HCT116 (cell line): ENCODE measurements at regions not wholly inside any gene's neighbourhood (a gene's known extent, or its start where the extent isn't known, plus 50 kb on each side); places are given as distances from the start of the nearest gene placed in this dataset.

Source experiments
- SIN3A ChIP-seq: IDR thresholded peaks from 2 replicates; pipeline ENCODE4 v1.6.1; 2012; ENCODE audit warnings: low read depth
- TCF7L2 ChIP-seq: IDR thresholded peaks from 2 replicates; pipeline ENCODE4 v1.7.0; 2011; ENCODE audit warnings: borderline replicate concordance, inconsistent platforms; ENCODE audit not compliant: insufficient read depth, insufficient read length; ENCODE audit errors: extremely low read depth
- TF ChIP-seq, protein P1 (sequence below), 3 experiments: fragments of 200-600 bp in 1 of 3; sonication (generic) in 1 of 3; IDR thresholded peaks in 2 of 3; conservative IDR thresholded peaks in 1 of 3; 2 replicates each; pipeline ENCODE4 v1.5.1; 2012 to 2017; ENCODE audit warnings: low read depth in 2 of 3, low read length in 2 of 3, antibody characterized with exemption in 1 of 3, borderline replicate concordance in 1 of 3, control low read depth in 1 of 3, mild to moderate bottlenecking in 1 of 3, mixed read lengths in 1 of 3, mixed run types in 1 of 3, moderate library complexity in 1 of 3; ENCODE audit not compliant: insufficient read depth in 1 of 3

DNA sequence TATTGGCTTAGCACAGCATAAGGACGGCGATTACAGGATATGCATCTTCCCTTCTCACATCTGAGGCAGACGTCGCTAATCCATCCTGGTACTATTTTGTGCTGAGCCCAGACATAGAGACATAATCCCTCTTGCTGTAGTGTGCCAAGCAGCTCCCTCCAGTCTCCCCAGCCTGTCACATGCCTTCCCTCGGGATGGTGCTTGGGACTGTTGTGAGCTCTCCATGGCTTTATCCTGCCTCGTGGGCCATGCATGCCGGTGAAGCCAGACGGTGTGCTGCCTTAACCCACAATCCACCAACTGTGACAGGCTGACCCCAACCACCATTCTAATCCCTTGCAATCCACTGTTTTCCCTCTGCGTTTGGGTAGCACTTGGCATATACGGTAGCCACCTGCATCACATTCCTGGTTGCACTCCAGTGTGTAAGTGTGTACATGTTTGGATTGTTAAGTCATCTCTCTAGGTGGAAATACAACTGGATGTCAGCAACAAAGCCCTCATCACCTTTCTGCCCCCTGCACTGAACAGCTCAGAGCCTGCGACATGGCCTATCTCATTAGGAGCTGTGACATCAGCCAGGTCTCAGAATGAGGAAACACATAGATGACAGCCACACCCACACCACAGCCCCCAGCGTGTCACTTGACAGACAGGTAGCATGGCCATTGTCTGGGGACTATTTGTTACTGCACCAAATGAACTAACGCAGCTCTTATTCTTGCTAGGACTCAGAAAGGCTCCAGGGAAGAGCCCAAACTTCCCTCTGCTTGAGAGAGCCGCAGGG lies 374.8 kb upstream of the CDH4 start:
- TF ChIP-seq TCF7L2 (no peak), SIN3A (no peak)
- TF ChIP-seq, protein P1, sequence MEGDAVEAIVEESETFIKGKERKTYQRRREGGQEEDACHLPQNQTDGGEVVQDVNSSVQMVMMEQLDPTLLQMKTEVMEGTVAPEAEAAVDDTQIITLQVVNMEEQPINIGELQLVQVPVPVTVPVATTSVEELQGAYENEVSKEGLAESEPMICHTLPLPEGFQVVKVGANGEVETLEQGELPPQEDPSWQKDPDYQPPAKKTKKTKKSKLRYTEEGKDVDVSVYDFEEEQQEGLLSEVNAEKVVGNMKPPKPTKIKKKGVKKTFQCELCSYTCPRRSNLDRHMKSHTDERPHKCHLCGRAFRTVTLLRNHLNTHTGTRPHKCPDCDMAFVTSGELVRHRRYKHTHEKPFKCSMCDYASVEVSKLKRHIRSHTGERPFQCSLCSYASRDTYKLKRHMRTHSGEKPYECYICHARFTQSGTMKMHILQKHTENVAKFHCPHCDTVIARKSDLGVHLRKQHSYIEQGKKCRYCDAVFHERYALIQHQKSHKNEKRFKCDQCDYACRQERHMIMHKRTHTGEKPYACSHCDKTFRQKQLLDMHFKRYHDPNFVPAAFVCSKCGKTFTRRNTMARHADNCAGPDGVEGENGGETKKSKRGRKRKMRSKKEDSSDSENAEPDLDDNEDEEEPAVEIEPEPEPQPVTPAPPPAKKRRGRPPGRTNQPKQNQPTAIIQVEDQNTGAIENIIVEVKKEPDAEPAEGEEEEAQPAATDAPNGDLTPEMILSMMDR (IDR thresholded peaks at IDR 0.05 in 2 of 3, conservative IDR thresholded peaks at IDR 0.05 in 1 of 3; ENCODE audit: borderline replicate concordance in 1 of 3, insufficient read depth in 1 of 3, low read depth in 2 of 3, low read length in 2 of 3), result no peak
